NOMO-1 (cell line): ENCODE measurements at regions not wholly inside any gene's neighbourhood (a gene's known extent, or its start where the extent isn't known, plus 50 kb on each side); places are given as distances from the start of the nearest gene placed in this dataset.
A peak's percentile ranks its signal among the peaks of the same experiment; 100 is the strongest.
"Not testable (repeated sequence)": the region's sequence is repeated elsewhere in the genome, so short reads cannot be mapped to it uniquely, and the experiment has no call there.

ENCODE experiments used
- DNase-seq, 2 experiments: peaks; one replicate each; lab custom pipeline; 2025; ENCODE audit not compliant: unreplicated experiment in 2 of 2; lab: John Stamatoyannopoulos, UW

GRCh38 chr2:231869704-231870103 is 56.5 kb downstream of the NPPC start:
- no peak for DNase-seq

GRCh38 chr2:231869016-231869415 is 57.2 kb downstream of the NPPC start:
- DNase-seq: not testable (repeated sequence)

GRCh38 chr2:231866450-231866849 is 59.7 kb downstream of the NPPC start:
- DNase-seq: peak; percentile 67 to 91

- no peak for DNase-seq
Measured at GRCh38 chr2:231865222-231865621, 61.0 kb downstream of the NPPC start.

GRCh38 chr2:231862071-231862470 is 64.1 kb downstream of the NPPC start:
- no peak for DNase-seq

- DNase-seq: no peak
Measured at GRCh38 chr2:231861288-231861931, 64.8 kb downstream of the NPPC start.
